Activated T-cell treated with anti-CD3 and anti-CD28 coated beads, Interleukin-2, amount 50 U/mL, for 72 hours (primary cell): ENCODE measurements at regions not wholly inside any gene's neighbourhood (a gene's known extent, or its start where the extent isn't known, plus 50 kb on each side); places are given as distances from the start of the nearest gene placed in this dataset.

Experiments used
- ATAC-seq, 2 donors: fragments of 150-1000 bp; cut with Tn5 transposase; replicated peaks in 1 of 2; 2 replicates each; pipeline ENCODE4 v1.10.0; 2021; ENCODE audit warnings: moderate library complexity in 2 of 2, mild to moderate bottlenecking in 1 of 2
- DNase-seq, 2 donors: peaks; one replicate each; pipeline ENCODE4 v3.0.0; 2021 to 2022; ENCODE audit warnings: mixed read lengths in 1 of 2
- H3K27ac Mint-ChIP-seq: one replicate; pipeline ENCODE4 v1.8.0; 2022; ENCODE audit warnings: mild to moderate bottlenecking, moderate library complexity, mixed read lengths
- H3K27me3 Mint-ChIP-seq: one replicate; pipeline ENCODE4 v1.8.0; 2022; ENCODE audit warnings: low read depth, mixed read lengths
- H3K36me3 Mint-ChIP-seq, 2 donors: one replicate each; pipeline ENCODE4 v1.8.0; 2022; ENCODE audit warnings: mixed read lengths in 2 of 2, mild to moderate bottlenecking in 1 of 2; ENCODE audit not compliant: insufficient read depth in 2 of 2
- H3K4me1 Mint-ChIP-seq: one replicate; pipeline ENCODE4 v1.8.0; 2022; ENCODE audit warnings: low read depth, mixed read lengths
- H3K4me3 Mint-ChIP-seq, 2 donors: one replicate each; pipeline ENCODE4 v1.8.0; 2022; ENCODE audit warnings: mild to moderate bottlenecking in 2 of 2, mixed read lengths in 2 of 2, moderate library complexity in 2 of 2
- H3K9me3 Mint-ChIP-seq, 2 donors: one replicate each; pipeline ENCODE4 v1.8.0; 2022; ENCODE audit warnings: mixed read lengths in 2 of 2

DNA sequence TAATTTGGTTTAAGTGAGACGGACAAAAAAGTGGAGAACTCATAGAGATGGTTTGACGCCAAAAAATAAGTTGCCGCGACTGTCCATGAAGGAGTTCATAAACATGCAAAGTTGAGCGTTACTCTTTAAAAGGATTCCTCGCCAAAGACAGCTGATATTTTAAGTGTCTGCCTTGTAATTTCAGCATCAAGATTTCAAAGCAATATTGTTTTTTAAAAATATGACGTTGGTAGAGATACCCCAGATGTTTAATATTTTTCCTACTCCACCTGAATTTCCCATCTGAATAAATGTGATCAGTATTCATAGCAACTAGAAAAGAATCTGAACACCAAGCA lies 155.0 kb downstream of the TUSC7 start:
- no peaks in the 10 kb centered on the region for H3K4me1 Mint-ChIP-seq
- no peaks in the 10 kb centered on the region for H3K36me3 Mint-ChIP-seq
- H3K27me3 Mint-ChIP-seq, result no peaks in the 10 kb centered on the region
- ATAC-seq (no peak), DNase-seq (no peak)
- H3K4me3 Mint-ChIP-seq, result no peak overlapping the region
- no peak overlapping the region for H3K27ac Mint-ChIP-seq
- no peaks in the 10 kb centered on the region for H3K9me3 Mint-ChIP-seq

DNA sequence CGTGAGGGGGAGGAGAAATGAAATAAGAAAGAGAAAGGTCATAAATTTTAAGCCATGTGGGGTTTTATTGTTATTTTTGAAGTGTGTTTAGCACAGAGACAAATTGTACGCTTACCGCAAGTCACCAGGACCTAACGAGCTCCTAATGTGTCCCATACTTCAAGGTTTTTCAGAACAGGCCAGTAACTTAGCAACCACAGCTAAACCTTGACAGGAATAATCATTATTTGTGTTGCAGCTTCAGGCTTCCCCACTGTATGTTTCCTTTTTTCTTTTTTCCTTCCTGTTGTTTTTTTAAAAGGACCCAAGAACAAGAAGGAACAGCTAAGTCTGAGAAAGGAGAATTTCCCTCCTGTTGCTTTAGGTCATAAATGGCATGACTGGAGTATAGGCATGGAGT lies 160.8 kb downstream of the TUSC7 start:
- DNase-seq, result no peak
- Mint-ChIP-seq H3K4me3 (no peak overlapping the region), H3K4me1 (no peaks in the 10 kb centered on the region), H3K36me3 (no peaks in the 10 kb centered on the region), H3K9me3 (peaks cover 2 to 5% of the 10 kb centered on the region in 2 donors), H3K27ac (no peak overlapping the region), H3K27me3 (no peaks in the 10 kb centered on the region)
- ATAC-seq, result no peak

DNA sequence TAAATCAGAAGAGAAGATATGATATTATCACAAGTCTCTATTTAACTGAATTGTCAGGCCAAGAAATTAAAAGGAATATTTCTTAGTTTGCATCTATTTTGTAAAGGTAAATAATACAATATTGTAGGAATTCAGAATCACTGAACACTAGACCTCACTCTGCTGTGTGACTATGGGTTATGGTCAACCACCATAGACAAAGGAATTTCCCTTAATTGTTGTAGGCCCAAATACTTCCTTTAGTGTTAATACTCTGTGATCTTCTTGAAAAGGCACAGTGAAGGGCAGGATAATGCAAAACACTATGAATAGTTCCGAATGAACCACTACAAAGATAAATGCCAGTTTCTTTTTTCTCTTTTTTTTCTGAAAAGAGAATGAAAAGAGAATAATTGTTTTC lies 162.3 kb downstream of the TUSC7 start:
- H3K4me3 Mint-ChIP-seq, result no peak overlapping the region
- ATAC-seq (no peak), DNase-seq (no peak)
- no peaks in the 10 kb centered on the region for H3K36me3 Mint-ChIP-seq
- H3K9me3 Mint-ChIP-seq, result peaks cover 2 to 5% of the 10 kb centered on the region in 2 donors
- no peaks in the 10 kb centered on the region for H3K27me3 Mint-ChIP-seq
- H3K27ac Mint-ChIP-seq, result no peak overlapping the region
- no peaks in the 10 kb centered on the region for H3K4me1 Mint-ChIP-seq

- H3K27ac Mint-ChIP-seq, result no peak overlapping the region
- H3K27me3 Mint-ChIP-seq, result no peaks in the 10 kb centered on the region
- H3K4me3 Mint-ChIP-seq, result no peak overlapping the region
- ATAC-seq (no peak), DNase-seq (no peak)
- H3K36me3 Mint-ChIP-seq, result no peaks in the 10 kb centered on the region
- H3K4me1 Mint-ChIP-seq, result no peaks in the 10 kb centered on the region
- H3K9me3 Mint-ChIP-seq, result peaks cover 2 to 5% of the 10 kb centered on the region in 2 donors
Measured at GRCh38 chr3:116872688-116873087, 163.1 kb downstream of the TUSC7 start.

DNA sequence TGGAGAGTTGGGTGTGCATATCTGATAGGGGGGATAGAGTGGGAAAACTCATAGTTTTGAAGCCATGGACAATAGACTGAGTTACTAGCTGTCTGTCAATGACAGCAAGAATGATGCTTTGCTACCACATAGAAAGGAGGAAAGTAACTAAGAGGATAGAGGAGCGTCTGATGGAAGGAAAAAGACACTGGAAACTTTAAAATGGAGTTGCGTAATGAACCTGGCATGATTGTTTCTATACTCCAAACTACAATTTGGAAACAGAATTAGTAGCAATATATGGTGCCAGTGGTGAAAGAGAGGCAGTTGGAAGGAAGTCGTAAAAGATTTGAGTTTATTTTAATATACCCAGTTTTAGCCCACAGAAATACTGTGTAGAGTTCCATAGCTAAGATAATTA lies 163.6 kb downstream of the TUSC7 start:
- DNase-seq (no peak), ATAC-seq (no peak)
- Mint-ChIP-seq H3K4me1 (no peaks in the 10 kb centered on the region), H3K27ac (no peak overlapping the region), H3K9me3 (peaks cover 2 to 7% of the 10 kb centered on the region in 2 donors), H3K4me3 (no peak overlapping the region), H3K27me3 (no peaks in the 10 kb centered on the region), H3K36me3 (no peaks in the 10 kb centered on the region)

GRCh38 chr3:116877968-116878367 lies 168.4 kb downstream of the TUSC7 start:
- ATAC-seq, result no peak
- H3K9me3 Mint-ChIP-seq, result peaks cover 5% of the 10 kb centered on the region in 2 donors
- H3K27me3 Mint-ChIP-seq, result no peaks in the 10 kb centered on the region
- no peak overlapping the region for H3K27ac Mint-ChIP-seq
- no peak overlapping the region for H3K4me3 Mint-ChIP-seq
- no peaks in the 10 kb centered on the region for H3K36me3 Mint-ChIP-seq
- DNase-seq, result no peak
- H3K4me1 Mint-ChIP-seq, result no peaks in the 10 kb centered on the region

GRCh38 chr3:116886202-116886893 lies 176.8 kb downstream of the TUSC7 start:
- H3K4me3 Mint-ChIP-seq, result no peak overlapping the region
- H3K36me3 Mint-ChIP-seq, result no peaks in the 10 kb centered on the region
- H3K4me1 Mint-ChIP-seq, result no peaks in the 10 kb centered on the region
- peaks cover 0 to 4% of the 10 kb centered on the region in 2 donors for H3K9me3 Mint-ChIP-seq
- H3K27ac Mint-ChIP-seq, result no peak overlapping the region
- no peak for DNase-seq
- ATAC-seq, result no peak
- no peaks in the 10 kb centered on the region for H3K27me3 Mint-ChIP-seq

GRCh38 chr3:116896116-116896515 lies 186.5 kb downstream of the TUSC7 start:
- Mint-ChIP-seq H3K27me3 (no peaks in the 10 kb centered on the region), H3K4me3 (no peak overlapping the region), H3K9me3 (no peaks in the 10 kb centered on the region), H3K36me3 (no peaks in the 10 kb centered on the region), H3K4me1 (no peaks in the 10 kb centered on the region), H3K27ac (no peak overlapping the region)
- ATAC-seq, result no peak
- DNase-seq, result no peak

- no peaks in the 10 kb centered on the region for H3K9me3 Mint-ChIP-seq
- DNase-seq (no peak), ATAC-seq (no peak)
- no peak overlapping the region for H3K4me3 Mint-ChIP-seq
- H3K36me3 Mint-ChIP-seq, result no peaks in the 10 kb centered on the region
- no peaks in the 10 kb centered on the region for H3K27me3 Mint-ChIP-seq
- no peak overlapping the region for H3K27ac Mint-ChIP-seq
- no peaks in the 10 kb centered on the region for H3K4me1 Mint-ChIP-seq
Measured at GRCh38 chr3:116897382-116897781, 187.8 kb downstream of the TUSC7 start.

GRCh38 chr3:116899253-116899652 lies 189.7 kb downstream of the TUSC7 start:
- DNase-seq (no peak), ATAC-seq (no peak)
- H3K9me3 Mint-ChIP-seq, result no peaks in the 10 kb centered on the region
- no peak overlapping the region for H3K27ac Mint-ChIP-seq
- H3K4me1 Mint-ChIP-seq, result no peaks in the 10 kb centered on the region
- no peaks in the 10 kb centered on the region for H3K27me3 Mint-ChIP-seq
- no peaks in the 10 kb centered on the region for H3K36me3 Mint-ChIP-seq
- H3K4me3 Mint-ChIP-seq, result no peak overlapping the region

DNA sequence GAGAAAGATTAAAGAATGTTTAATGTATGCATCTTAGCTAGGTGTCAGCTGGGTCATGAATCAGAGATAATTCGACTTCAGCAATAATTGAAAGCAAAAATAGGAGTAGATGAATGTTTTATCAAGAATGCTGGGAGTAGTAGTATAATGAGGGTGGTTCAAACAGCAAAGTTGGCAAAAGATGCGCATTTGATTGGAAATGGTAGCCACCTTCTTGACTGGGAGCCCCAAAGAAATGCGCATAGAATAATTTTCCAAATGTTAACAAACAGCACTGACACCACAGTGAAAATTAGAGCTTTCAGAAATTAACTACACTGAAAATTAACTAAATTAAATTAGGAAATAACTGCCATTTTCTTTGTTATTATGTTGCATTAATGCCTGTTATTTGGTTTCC lies 195.8 kb downstream of the TUSC7 start:
- ATAC-seq (no peak), DNase-seq (no peak)
- Mint-ChIP-seq H3K4me1 (no peaks in the 10 kb centered on the region), H3K27me3 (no peaks in the 10 kb centered on the region), H3K4me3 (no peak overlapping the region), H3K36me3 (no peaks in the 10 kb centered on the region), H3K27ac (no peak overlapping the region), H3K9me3 (peaks cover 0 to 5% of the 10 kb centered on the region in 2 donors)

DNA sequence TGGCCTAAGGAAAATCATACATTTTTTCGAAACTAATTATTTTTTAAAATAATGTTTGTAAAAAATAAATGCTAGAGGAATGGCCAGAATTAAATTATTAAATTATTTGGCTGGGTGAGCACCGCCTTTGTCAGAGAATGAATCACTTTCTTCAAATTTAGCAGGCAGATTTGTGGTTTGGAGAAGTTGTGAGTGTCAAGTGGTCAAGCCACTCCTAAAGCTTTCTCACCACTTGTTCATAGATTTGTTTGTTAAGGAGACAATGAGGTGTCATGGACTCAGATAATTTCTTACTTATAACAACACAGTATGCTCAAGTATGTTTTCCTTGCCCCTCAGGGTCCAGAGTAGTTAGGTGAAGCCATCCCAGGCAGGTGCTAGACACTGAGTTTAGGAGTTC lies 196.2 kb downstream of the TUSC7 start:
- no peak for ATAC-seq
- Mint-ChIP-seq H3K36me3 (no peaks in the 10 kb centered on the region), H3K9me3 (peaks cover 0 to 5% of the 10 kb centered on the region in 2 donors), H3K4me3 (no peak overlapping the region), H3K27me3 (no peaks in the 10 kb centered on the region), H3K4me1 (no peaks in the 10 kb centered on the region), H3K27ac (no peak overlapping the region)
- no peak for DNase-seq

GRCh38 chr3:116912116-116912515 lies 202.5 kb downstream of the TUSC7 start:
- H3K4me3 Mint-ChIP-seq, result no peak overlapping the region
- no peak for DNase-seq
- peaks cover 2 to 8% of the 10 kb centered on the region in 2 donors for H3K9me3 Mint-ChIP-seq
- H3K36me3 Mint-ChIP-seq, result no peaks in the 10 kb centered on the region
- ATAC-seq, result no peak
- H3K27me3 Mint-ChIP-seq, result no peaks in the 10 kb centered on the region
- no peak overlapping the region for H3K27ac Mint-ChIP-seq
- H3K4me1 Mint-ChIP-seq, result no peaks in the 10 kb centered on the region

GRCh38 chr3:116914004-116914403 lies 204.4 kb downstream of the TUSC7 start:
- no peaks in the 10 kb centered on the region for H3K36me3 Mint-ChIP-seq
- peaks cover 2 to 3% of the 10 kb centered on the region in 2 donors for H3K9me3 Mint-ChIP-seq
- no peak for ATAC-seq
- H3K27ac Mint-ChIP-seq, result no peak overlapping the region
- no peak overlapping the region for H3K4me3 Mint-ChIP-seq
- H3K27me3 Mint-ChIP-seq, result no peaks in the 10 kb centered on the region
- no peak for DNase-seq
- H3K4me1 Mint-ChIP-seq, result no peaks in the 10 kb centered on the region
